Liver (tissue), 2 donors: ENCODE measurements at regions not wholly inside any gene's neighbourhood (a gene's known extent, or its start where the extent isn't known, plus 50 kb on each side); places are given as distances from the start of the nearest gene placed in this dataset.

Experiments
- TF ChIP-seq, protein P1 (sequence below): fragments of 150-350 bp; IDR thresholded peaks from 2 replicates; pipeline ENCODE4 v1.5.1; 2017; ENCODE audit warnings: improper control_type of control experiment, low read depth, low read length; ENCODE audit not compliant: missing input control
- TF ChIP-seq, protein P2 (sequence below): IDR thresholded peaks from 2 replicates; pipeline ENCODE4 v1.6.1; 2016; ENCODE audit warnings: antibody characterized with exemption
- donor health status: healthy.

DNA sequence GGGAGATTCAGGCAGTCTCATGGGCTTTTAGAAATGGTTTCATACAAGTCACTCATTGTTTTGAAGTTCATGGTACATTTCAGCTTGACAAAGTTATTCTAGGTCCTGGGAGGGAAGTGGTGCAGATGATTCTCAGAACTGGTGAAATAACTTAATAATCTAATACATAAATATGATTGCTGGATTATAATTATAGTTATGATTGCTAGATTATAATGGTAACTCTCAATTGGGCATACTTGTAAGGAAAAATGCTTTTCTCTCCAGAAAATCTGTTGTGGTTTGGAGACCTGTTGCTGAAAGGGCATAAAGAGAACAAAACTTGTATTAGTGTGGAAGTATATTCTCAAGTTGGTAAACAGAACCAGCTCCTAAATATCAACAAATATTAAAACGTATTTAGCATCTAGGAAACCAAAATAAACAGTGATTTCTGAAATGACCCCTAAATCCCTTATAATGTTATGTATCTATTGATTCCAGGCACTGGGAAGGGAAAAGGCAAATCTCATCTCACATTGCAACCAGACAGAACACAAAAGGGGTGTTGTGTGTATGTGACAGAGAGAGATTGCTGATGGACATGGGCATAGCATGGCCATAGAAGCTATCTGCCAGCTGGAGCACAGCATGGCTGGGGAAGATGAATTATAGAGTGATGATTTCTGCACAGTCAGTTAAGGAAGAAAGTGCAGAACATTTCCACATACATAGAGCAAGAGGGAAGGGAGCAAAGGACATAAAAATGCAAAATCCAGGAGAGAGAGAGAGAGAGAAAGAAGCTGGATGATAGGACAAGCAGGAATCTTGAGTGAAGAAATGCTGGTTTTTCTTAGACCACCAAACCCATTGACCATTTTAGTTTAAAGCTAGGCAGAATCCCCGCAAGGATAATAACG is 87.1 kb upstream of the FRY start:
- TF ChIP-seq, protein P1, sequence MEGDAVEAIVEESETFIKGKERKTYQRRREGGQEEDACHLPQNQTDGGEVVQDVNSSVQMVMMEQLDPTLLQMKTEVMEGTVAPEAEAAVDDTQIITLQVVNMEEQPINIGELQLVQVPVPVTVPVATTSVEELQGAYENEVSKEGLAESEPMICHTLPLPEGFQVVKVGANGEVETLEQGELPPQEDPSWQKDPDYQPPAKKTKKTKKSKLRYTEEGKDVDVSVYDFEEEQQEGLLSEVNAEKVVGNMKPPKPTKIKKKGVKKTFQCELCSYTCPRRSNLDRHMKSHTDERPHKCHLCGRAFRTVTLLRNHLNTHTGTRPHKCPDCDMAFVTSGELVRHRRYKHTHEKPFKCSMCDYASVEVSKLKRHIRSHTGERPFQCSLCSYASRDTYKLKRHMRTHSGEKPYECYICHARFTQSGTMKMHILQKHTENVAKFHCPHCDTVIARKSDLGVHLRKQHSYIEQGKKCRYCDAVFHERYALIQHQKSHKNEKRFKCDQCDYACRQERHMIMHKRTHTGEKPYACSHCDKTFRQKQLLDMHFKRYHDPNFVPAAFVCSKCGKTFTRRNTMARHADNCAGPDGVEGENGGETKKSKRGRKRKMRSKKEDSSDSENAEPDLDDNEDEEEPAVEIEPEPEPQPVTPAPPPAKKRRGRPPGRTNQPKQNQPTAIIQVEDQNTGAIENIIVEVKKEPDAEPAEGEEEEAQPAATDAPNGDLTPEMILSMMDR: no peak
- TF ChIP-seq, protein P2, sequence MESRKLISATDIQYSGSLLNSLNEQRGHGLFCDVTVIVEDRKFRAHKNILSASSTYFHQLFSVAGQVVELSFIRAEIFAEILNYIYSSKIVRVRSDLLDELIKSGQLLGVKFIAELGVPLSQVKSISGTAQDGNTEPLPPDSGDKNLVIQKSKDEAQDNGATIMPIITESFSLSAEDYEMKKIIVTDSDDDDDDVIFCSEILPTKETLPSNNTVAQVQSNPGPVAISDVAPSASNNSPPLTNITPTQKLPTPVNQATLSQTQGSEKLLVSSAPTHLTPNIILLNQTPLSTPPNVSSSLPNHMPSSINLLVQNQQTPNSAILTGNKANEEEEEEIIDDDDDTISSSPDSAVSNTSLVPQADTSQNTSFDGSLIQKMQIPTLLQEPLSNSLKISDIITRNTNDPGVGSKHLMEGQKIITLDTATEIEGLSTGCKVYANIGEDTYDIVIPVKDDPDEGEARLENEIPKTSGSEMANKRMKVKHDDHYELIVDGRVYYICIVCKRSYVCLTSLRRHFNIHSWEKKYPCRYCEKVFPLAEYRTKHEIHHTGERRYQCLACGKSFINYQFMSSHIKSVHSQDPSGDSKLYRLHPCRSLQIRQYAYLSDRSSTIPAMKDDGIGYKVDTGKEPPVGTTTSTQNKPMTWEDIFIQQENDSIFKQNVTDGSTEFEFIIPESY: no peak
